Ovary (tissue), 7 donors: ENCODE measurements at regions not wholly inside any gene's neighbourhood (a gene's known extent, or its start where the extent isn't known, plus 50 kb on each side); places are given as distances from the start of the nearest gene placed in this dataset.

ENCODE experiments used
- DNase-seq, 5 donors: peaks; one replicate each; pipeline ENCODE4 v3.0.0-alpha.2; 2019 to 2020
- H3K27ac ChIP-seq, 2 donors: fragments of 200-600 bp; one replicate each; pipeline versions ENCODE4 v1.5.1 to v1.8.0; 2019 to 2022
- H3K27me3 ChIP-seq: fragments of 200-600 bp; one replicate; pipeline ENCODE4 v1.8.0; 2022
- H3K36me3 ChIP-seq: fragments of 200-600 bp; sonication (generic); one replicate; pipeline ENCODE4 v1.5.1; 2019
- H3K4me1 ChIP-seq: one replicate; pipeline ENCODE4 v1.8.1; 2013; ENCODE audit warnings: mild to moderate bottlenecking, moderate library complexity; ENCODE audit not compliant: insufficient read depth
- H3K4me3 ChIP-seq: fragments of 200-600 bp; sonication (generic); one replicate; pipeline ENCODE4 v1.5.1; 2017
- H3K9me3 ChIP-seq, 2 donors: fragments of 200-600 bp in 1 of 2; sonication (generic) in 1 of 2; one replicate each; pipeline versions ENCODE4 v1.5.1 to v1.8.1; 2013 to 2019; ENCODE audit warnings: mild to moderate bottlenecking in 1 of 2, moderate library complexity in 1 of 2
- CTCF ChIP-seq, 3 donors: fragments of 450-650 bp in 2 of 3; fragments of 200-600 bp in 1 of 3; IDR thresholded peaks; one replicate each; pipeline versions ENCODE4 v1.5.1 to v1.8.0; 2016 to 2022; ENCODE audit warnings: antibody characterized with exemption in 3 of 3, mild to moderate bottlenecking in 1 of 3
- EP300 ChIP-seq: sonication (generic); formaldehyde crosslinking; IDR thresholded peaks from one replicate; pipeline ENCODE4 v1.6.1; 2017; ENCODE audit warnings: antibody characterized with exemption
- POLR2A ChIP-seq: fragments of 450-650 bp; IDR thresholded peaks from one replicate; pipeline ENCODE4 v1.6.1; 2017; ENCODE audit warnings: antibody characterized with exemption, mild to moderate bottlenecking, moderate library complexity
- WGBS, 3 donors: extraction: QIAGEN DNeasy Blood & Tissue Kit in 1 of 3; methylation state at CpG; one replicate each; pipeline versions ENCODE4 v1.1.5 to v1.1.7; 2013 to 2017; 5-methylcytosine and 5-hydroxymethylcytosine counted together
- intact Hi-C, 4 donors: fragments of 100-400 bp; cut with DNase I; formaldehyde crosslinking; loops; one replicate each; pipeline versions ENCODE4 v1.11.0 to v1.15.1; 2022 to 2023
- donor health status: DM: no; HTN: no; CAD: no; lungs with moderate emphysema.
- donor health status: DM: no; HTN: no; CAD: no.
- donor health status: Bipolar disorder and iron deficiency.
- donor health status: DM: no; HTN: no; CAD: no.
- donor health status: DM: yes; HTN: yes; CAD: no.

DNA sequence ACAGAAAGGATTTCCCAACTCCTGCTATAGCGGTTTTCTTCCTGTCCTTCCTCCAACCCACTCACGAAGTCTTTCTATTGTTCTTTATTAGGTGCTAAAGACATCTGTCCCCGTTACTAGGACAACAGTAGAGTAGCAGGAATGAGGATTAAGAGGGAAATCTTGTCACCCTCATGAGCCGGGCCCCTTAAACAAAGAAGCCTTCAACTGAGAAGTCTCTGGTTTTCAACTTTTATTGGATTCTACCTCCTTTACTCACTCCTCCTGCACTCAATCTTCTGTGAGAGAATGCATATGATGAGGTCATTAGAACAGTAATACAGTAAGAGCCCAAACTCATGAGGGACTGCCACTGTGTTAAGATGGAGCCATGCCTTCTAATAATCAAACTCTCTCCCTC lies 206.3 kb downstream of the OMA1 start:
- intact Hi-C loops, result no loop called here

GRCh38 chr1:58338081-58338480 lies 208.4 kb downstream of the OMA1 start:
- no peaks in the 10 kb centered on the region for H3K36me3 ChIP-seq
- H3K9me3 ChIP-seq, result no peaks in the 10 kb centered on the region
- no peak for DNase-seq
- TF ChIP-seq EP300 (no peak), CTCF (IDR thresholded peaks at IDR 0.05) (no peak), POLR2A (no peak)
- 44 to 63% (median 55%) methylated on average over 1 of the region's 1 CpG for WGBS, 3 donors
- no peak overlapping the region for H3K4me3 ChIP-seq
- H3K4me1 ChIP-seq, result no peaks in the 10 kb centered on the region
- H3K27me3 ChIP-seq, result no peaks in the 10 kb centered on the region
- intact Hi-C loops, result no loop called here
- H3K27ac ChIP-seq, result no peak overlapping the region

More for the DNA sequence above, 206.3 kb downstream of the OMA1 start:
- H3K9me3 ChIP-seq, result no peaks in the 10 kb centered on the region
- no peaks in the 10 kb centered on the region for H3K4me1 ChIP-seq
- no peak overlapping the region for H3K27ac ChIP-seq
- no peak overlapping the region for H3K4me3 ChIP-seq
- no peak for DNase-seq
- 77 to 89% (median 86%) methylated on average over 4 of the region's 4 CpGs for WGBS, 3 donors
- H3K36me3 ChIP-seq, result no peaks in the 10 kb centered on the region
- no peaks in the 10 kb centered on the region for H3K27me3 ChIP-seq
- no peak for TF ChIP-seq EP300
- TF ChIP-seq POLR2A, result no peak
- TF ChIP-seq CTCF (IDR thresholded peaks at IDR 0.05), result no peak

- 79 to 86% (median 84%) methylated on average over 1 of the region's 1 CpG for WGBS, 3 donors
- H3K36me3 ChIP-seq, result no peaks in the 10 kb centered on the region
- no peak overlapping the region for H3K27ac ChIP-seq
- no peak for DNase-seq
- TF ChIP-seq CTCF (IDR thresholded peaks at IDR 0.05), result no peak
- no peak for TF ChIP-seq POLR2A
- no peak for TF ChIP-seq EP300
- no peak overlapping the region for H3K4me3 ChIP-seq
- intact Hi-C loops, result no loop called here
- no peaks in the 10 kb centered on the region for H3K27me3 ChIP-seq
- H3K4me1 ChIP-seq, result no peaks in the 10 kb centered on the region
- no peaks in the 10 kb centered on the region for H3K9me3 ChIP-seq
Measured at GRCh38 chr1:58333511-58333910, 213.0 kb downstream of the OMA1 start.

- no peak for TF ChIP-seq EP300
- TF ChIP-seq CTCF (IDR thresholded peaks at IDR 0.05), result no peak
- TF ChIP-seq POLR2A, result no peak
- Histone ChIP-seq H3K4me1 (no peaks in the 10 kb centered on the region), H3K4me3 (no peak overlapping the region), H3K9me3 (no peaks in the 10 kb centered on the region), H3K36me3 (no peaks in the 10 kb centered on the region), H3K27ac (no peak overlapping the region), H3K27me3 (no peaks in the 10 kb centered on the region)
- DNase-seq, result no peak
- intact Hi-C loops, result no loop called here
- 63 to 75% (median 66%) methylated on average over 1 of the region's 1 CpG for WGBS, 3 donors
Measured at GRCh38 chr1:58331156-58331555, 215.4 kb downstream of the OMA1 start.

GRCh38 chr1:58325866-58326265 lies 220.7 kb downstream of the OMA1 start:
- WGBS, 3 donors, result 64 to 72% (median 70%) methylated on average over 6 of the region's 6 CpGs
- H3K27me3 ChIP-seq, result no peaks in the 10 kb centered on the region
- no peak overlapping the region for H3K4me3 ChIP-seq
- no peaks in the 10 kb centered on the region for H3K36me3 ChIP-seq
- H3K4me1 ChIP-seq, result no peaks in the 10 kb centered on the region
- H3K27ac ChIP-seq, result no peak overlapping the region
- intact Hi-C loops, result no loop called here
- TF ChIP-seq CTCF (IDR thresholded peaks at IDR 0.05), result no peak
- TF ChIP-seq EP300, result no peak
- TF ChIP-seq POLR2A, result no peak
- DNase-seq, result no peak
- H3K9me3 ChIP-seq, result peaks cover 0 to 6% of the 10 kb centered on the region in 2 donors
